H1 (cell line): ENCODE measurements at regions not wholly inside any gene's neighbourhood (a gene's known extent, or its start where the extent isn't known, plus 50 kb on each side); places are given as distances from the start of the nearest gene placed in this dataset.

Experiments used
- CTCF ChIA-PET: fragments of 300-600 bp; sonication (Branson Sonifier 250); formaldehyde crosslinking; loops from one replicate; lab custom pipeline; 2021; ENCODE audit not compliant: partially characterized antibody; lab: Charles Lee
- POLR2A ChIA-PET: fragments of 300-600 bp; sonication (Branson Sonifier 250); formaldehyde crosslinking; loops from one replicate; lab custom pipeline; 2021; ENCODE audit warnings: inconsistent platforms; ENCODE audit not compliant: partially characterized antibody; lab: Charles Lee
- DNase-seq, 2 experiments: peaks; one replicate each; pipeline versions ENCODE4 v3.0.0 to v3.0.0-alpha.2; 2010 to 2022; ENCODE audit warnings: low spot score in 2 of 2, low read depth in 1 of 2, mixed read lengths in 1 of 2
- FAIRE-seq: peaks from 2 replicates; lab custom pipeline; 2011; peaks lifted over from hg19 to GRCh38; lab: Jason Lieb, UNC
- H2AFZ ChIP-seq: 2 replicates; pipeline ENCODE4 v1.8.1; 2012; ENCODE audit warnings: low read length, inconsistent platforms
- H2AK5ac ChIP-seq: 2 replicates; pipeline ENCODE4 v1.6.1; 2013; ENCODE audit warnings: low read depth, low read length
- H2BK120ac ChIP-seq: replicated peaks from 2 replicates; pipeline ENCODE3; 2013; ENCODE audit warnings: low read depth, low read length, inconsistent platforms
- H2BK12ac ChIP-seq: 2 replicates; pipeline ENCODE4 v1.6.1; 2013; ENCODE audit warnings: low read depth, low read length
- H2BK15ac ChIP-seq: 2 replicates; pipeline ENCODE4 v1.6.1; 2013; ENCODE audit warnings: low read length
- H2BK20ac ChIP-seq: 2 replicates; pipeline ENCODE4 v1.6.1; 2013; ENCODE audit warnings: low read length
- H2BK5ac ChIP-seq: 2 replicates; pipeline ENCODE4 v1.6.1; 2013; ENCODE audit warnings: low read depth, low read length
- H3K14ac ChIP-seq: 2 replicates; pipeline ENCODE4 v1.6.1; 2013; ENCODE audit warnings: inconsistent platforms; ENCODE audit not compliant: insufficient read length
- H3K18ac ChIP-seq: 2 replicates; pipeline ENCODE4 v1.6.1; 2013; ENCODE audit warnings: low read length; ENCODE audit errors: extremely low read depth
- H3K23ac ChIP-seq: 2 replicates; pipeline ENCODE4 v1.6.1; 2013; ENCODE audit warnings: inconsistent platforms; ENCODE audit not compliant: insufficient read length
- H3K23me2 ChIP-seq: 2 replicates; pipeline ENCODE4 v1.6.1; 2013; ENCODE audit warnings: low read depth, low read length
- H3K27ac ChIP-seq: 2 replicates; pipeline ENCODE4 v1.6.1; 2011; ENCODE audit warnings: low read depth, low read length, inconsistent platforms
- H3K27me3 ChIP-seq, 4 experiments: replicated peaks in 1 of 4; 1 replicate in 1 of 4; 2 replicates in 3 of 4; pipeline versions ENCODE4 v1.6.1 to v1.8.1; 2011 to 2013; ENCODE audit warnings: low read length in 3 of 4, mild to moderate bottlenecking in 3 of 4, inconsistent platforms in 2 of 4, mixed read lengths in 2 of 4, moderate library complexity in 1 of 4; ENCODE audit not compliant: control insufficient read depth in 3 of 4, insufficient read depth in 3 of 4; ENCODE audit errors: extremely low read depth in 1 of 4
- H3K36me3 ChIP-seq, 4 experiments: 2 replicates each; pipeline versions ENCODE4 v1.6.1 to v1.8.1; 2011 to 2013; ENCODE audit warnings: mild to moderate bottlenecking in 4 of 4, low read length in 3 of 4, moderate library complexity in 2 of 4, control low read depth in 1 of 4, inconsistent platforms in 1 of 4; ENCODE audit not compliant: insufficient read depth in 4 of 4, control insufficient read depth in 2 of 4
- H3K4ac ChIP-seq: replicated peaks from 2 replicates; pipeline ENCODE3; 2013; ENCODE audit warnings: low read length, low read depth, mixed read lengths, inconsistent platforms; ENCODE audit not compliant: insufficient read length
- H3K4me1 ChIP-seq, 4 experiments: replicated peaks in 1 of 4; 1 replicate in 1 of 4; 2 replicates in 3 of 4; pipeline versions ENCODE4 v1.6.1 to v1.8.1; 2011 to 2013; ENCODE audit warnings: low read length in 3 of 4, inconsistent platforms in 2 of 4, mixed read lengths in 1 of 4; ENCODE audit not compliant: insufficient read depth in 4 of 4, control insufficient read depth in 3 of 4
- H3K4me2 ChIP-seq, 2 experiments: 2 replicates each; pipeline versions ENCODE4 v1.6.1 to v1.8.1; 2011 to 2013; ENCODE audit warnings: low read depth in 2 of 2, low read length in 2 of 2, control low read depth in 1 of 2, inconsistent platforms in 1 of 2, mild to moderate bottlenecking in 1 of 2; ENCODE audit not compliant: insufficient read depth in 1 of 2
- H3K4me3 ChIP-seq, 4 experiments: fragments of 200-600, 300-600 bp in 1 of 4; sonication (generic), shearing (Covaris generic), sonication (Bioruptor Twin) in 1 of 4; 2 replicates each; pipeline versions ENCODE4 v1.5.1 to v1.8.1; 2011 to 2016; ENCODE audit warnings: low read length in 4 of 4, low read depth in 3 of 4, control low read depth in 2 of 4, inconsistent platforms in 2 of 4, mild to moderate bottlenecking in 2 of 4, mixed read lengths in 1 of 4, moderate library complexity in 1 of 4; ENCODE audit not compliant: insufficient read depth in 2 of 4; ENCODE audit errors: extremely low read depth in 1 of 4
- H3K56ac ChIP-seq: replicated peaks from 2 replicates; pipeline ENCODE3; 2013; ENCODE audit warnings: low read depth, mild to moderate bottlenecking, mixed read lengths, low read length, inconsistent platforms; ENCODE audit not compliant: insufficient read length
- H3K79me1 ChIP-seq: 2 replicates; pipeline ENCODE4 v1.6.1; 2013; ENCODE audit warnings: low read depth, low read length, control low read depth
- H3K79me2 ChIP-seq, 2 experiments: 2 replicates each; pipeline versions ENCODE4 v1.6.1 to v1.8.1; 2012 to 2013; ENCODE audit warnings: low read length in 2 of 2, mild to moderate bottlenecking in 2 of 2, inconsistent platforms in 1 of 2; ENCODE audit not compliant: insufficient read depth in 2 of 2, control insufficient read depth in 1 of 2
- H3K9ac ChIP-seq, 4 experiments: replicated peaks in 1 of 4; 1 replicate in 1 of 4; 2 replicates in 3 of 4; pipeline versions ENCODE4 v1.6.1 to v1.8.1; 2011 to 2013; ENCODE audit warnings: low read depth in 3 of 4, low read length in 3 of 4, control low read depth in 2 of 4, mild to moderate bottlenecking in 2 of 4, moderate library complexity in 2 of 4, inconsistent platforms in 1 of 4; ENCODE audit errors: extremely low read depth in 1 of 4
- H3K9me3 ChIP-seq, 2 experiments: 2 replicates each; pipeline versions ENCODE4 v1.6.1 to v1.8.1; 2012 to 2013; ENCODE audit warnings: mild to moderate bottlenecking in 2 of 2, moderate library complexity in 2 of 2, control low read depth in 1 of 2, inconsistent platforms in 1 of 2, low read depth in 1 of 2, low read length in 1 of 2, mixed read lengths in 1 of 2; ENCODE audit not compliant: insufficient read depth in 2 of 2
- H4K20me1 ChIP-seq, 2 experiments: replicated peaks in 1 of 2; 2 replicates each; pipeline versions ENCODE3 to v1.8.1; 2011 to 2013; ENCODE audit warnings: inconsistent platforms in 2 of 2, low read length in 2 of 2, mild to moderate bottlenecking in 1 of 2; ENCODE audit not compliant: insufficient read depth in 2 of 2, control insufficient read depth in 1 of 2
- H4K5ac ChIP-seq: 2 replicates; pipeline ENCODE4 v1.6.1; 2013; ENCODE audit warnings: low read length, low read depth, mixed read lengths, inconsistent platforms; ENCODE audit not compliant: insufficient read length
- H4K8ac ChIP-seq: 2 replicates; pipeline ENCODE4 v1.8.0; 2013; ENCODE audit warnings: mild to moderate bottlenecking, moderate library complexity, low read length, inconsistent platforms; ENCODE audit not compliant: insufficient read depth; ENCODE audit errors: extremely low read depth
- H4K91ac ChIP-seq: replicated peaks from 2 replicates; pipeline ENCODE3; 2013; ENCODE audit warnings: low read length, mixed read lengths, inconsistent platforms; ENCODE audit not compliant: insufficient read length
- ATF3 ChIP-seq: IDR thresholded peaks from 2 replicates; pipeline ENCODE4 v1.6.1; 2011; ENCODE audit warnings: low read depth, mild to moderate bottlenecking, low read length; ENCODE audit not compliant: insufficient read depth
- BACH1 ChIP-seq: IDR thresholded peaks from 2 replicates; pipeline ENCODE4 v1.6.1; 2012; ENCODE audit warnings: low read length, improper control_type of control experiment
- CTCF ChIP-seq, 3 experiments: IDR thresholded peaks; 1 replicate in 2 of 3; 2 replicates in 1 of 3; pipeline versions ENCODE4 v1.5.1 to v1.6.1; 2011; ENCODE audit warnings: low read length in 3 of 3, mild to moderate bottlenecking in 3 of 3, inconsistent platforms in 2 of 3, low read depth in 1 of 3, moderate library complexity in 1 of 3; ENCODE audit not compliant: insufficient read depth in 1 of 3; ENCODE audit errors: control extremely low read depth in 1 of 3
- KDM1A ChIP-seq: fragments of 200-600, 300-600 bp; sonication (generic); IDR thresholded peaks from 2 replicates; pipeline ENCODE4 v1.7.1; 2016; ENCODE audit warnings: mild to moderate bottlenecking, low read length, borderline replicate concordance
- KDM4A ChIP-seq: IDR thresholded peaks from one replicate; pipeline ENCODE4 v1.7.1; 2012; ENCODE audit warnings: low read depth, mild to moderate bottlenecking, moderate library complexity, low read length, inconsistent platforms; ENCODE audit not compliant: severe bottlenecking
- MAFK ChIP-seq: IDR thresholded peaks from 2 replicates; pipeline ENCODE4 v1.6.1; 2012; ENCODE audit warnings: low read depth, mild to moderate bottlenecking, improper control_type of control experiment, low read length
- POLR2AphosphoS5 ChIP-seq: IDR thresholded peaks from 2 replicates; pipeline ENCODE4 v1.6.1; 2011; ENCODE audit warnings: low read depth, low read length
- POU5F1 ChIP-seq: IDR thresholded peaks from 2 replicates; pipeline ENCODE4 v1.6.1; 2011; ENCODE audit warnings: low read depth, mild to moderate bottlenecking, low read length, moderate library complexity
- RNF2 ChIP-seq: fragments of 200-900, 300-1000 bp; sonication (generic); IDR thresholded peaks from 2 replicates; pipeline ENCODE4 v1.7.1; 2016; ENCODE audit warnings: borderline replicate concordance, low read depth, mild to moderate bottlenecking, antibody characterized with exemption, low read length; ENCODE audit not compliant: poor library complexity, severe bottlenecking; ENCODE audit errors: missing control alignments
- SAP30 ChIP-seq: fragments of 300-600 bp; sonication (generic); IDR thresholded peaks from 2 replicates; pipeline ENCODE4 v1.7.1; 2012; ENCODE audit warnings: low read length, moderate library complexity, mild to moderate bottlenecking, inconsistent platforms; ENCODE audit not compliant: insufficient read depth, insufficient replicate concordance
- TAF7 ChIP-seq: optimal IDR thresholded peaks from 2 replicates; pipeline ENCODE3; 2011; ENCODE audit warnings: low read depth, mild to moderate bottlenecking, inconsistent platforms, low read length, moderate library complexity, borderline replicate concordance
- WGBS, 2 experiments: shearing (Covaris generic) in 1 of 2; methylation state at CpG; one replicate each; pipeline versions ENCODE4 v1.1.6 to v1.1.7; 2013 to 2015; ENCODE audit warnings: low lambda C conversion rate in 2 of 2, mixed read lengths in 2 of 2, inconsistent platforms in 1 of 2, low coverage in 1 of 2, missing lambda C conversion rate in 1 of 2; ENCODE audit not compliant: insufficient replicate concordance in 2 of 2, insufficient coverage in 1 of 2, insufficient read length in 1 of 2; ENCODE audit errors: extremely low coverage in 1 of 2, missing lambda C conversion rate in 1 of 2; 5-methylcytosine and 5-hydroxymethylcytosine counted together

DNA sequence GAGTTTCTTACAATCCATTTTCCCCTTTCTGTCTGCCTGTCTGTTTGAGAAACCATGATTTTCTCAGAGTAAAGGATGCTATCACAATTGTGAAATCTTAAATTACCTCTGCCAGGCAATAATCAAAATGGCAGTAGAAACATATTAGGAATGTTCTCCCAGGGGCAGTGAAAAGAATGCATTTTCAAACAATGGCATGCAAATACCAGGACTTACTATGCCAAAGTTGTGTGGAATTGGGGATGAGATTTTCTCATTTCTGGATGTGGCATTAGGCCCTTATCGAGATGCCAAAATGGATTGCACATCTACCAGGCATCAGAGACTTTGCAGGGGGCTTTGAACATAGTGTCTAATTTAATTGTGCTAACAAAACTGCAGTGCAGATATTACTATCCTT, 821.4 kb downstream of the RNF144A start:
- Histone ChIP-seq H3K79me2 (no peaks in the 10 kb centered on the region), H3K4ac (no peak overlapping the region), H4K20me1 (no peaks in the 10 kb centered on the region), H4K5ac (no peak overlapping the region), H2BK120ac (no peak overlapping the region), H2BK15ac (no peak overlapping the region), H2BK5ac (no peak overlapping the region), H3K27me3 (no peaks in the 10 kb centered on the region), H4K91ac (no peak overlapping the region), H4K8ac (no peak overlapping the region), H3K36me3 (no peaks in the 10 kb centered on the region), H3K14ac (no peak overlapping the region), H3K9me3 (0 out of 4 replicates have a peak, but pooled peaks cover 0 to 3% of the 10 kb centered on the region in 2 experiments), H3K79me1 (no peaks in the 10 kb centered on the region), H3K56ac (no peak overlapping the region), H3K18ac (no peak overlapping the region), H3K9ac (no peak overlapping the region), H2BK20ac (no peak overlapping the region), H3K23ac (no peak overlapping the region), H3K23me2 (no peaks in the 10 kb centered on the region), H3K4me1 (peaks cover 0 to 3% (median 1%) of the 10 kb centered on the region in 4 experiments; a peak in 1 of 7 replicates), H2AK5ac (no peak overlapping the region), H2AFZ (no peak overlapping the region), H2BK12ac (no peak overlapping the region), H3K4me2 (no peak overlapping the region), H3K4me3 (no peak overlapping the region), H3K27ac (no peak overlapping the region)
- no peak for DNase-seq
- WGBS, 2 experiments = 88% methylated on average over 1 of the region's 1 CpG; no CpG with 5 or more reads in 1 of the 2 experiments
- CTCF ChIA-PET = interaction anchor here (1.2 kb wide), 1 partner anchor 11 kb away, joined by 3 read pairs; no protein-coding TSS in a partner anchor
- no peak for FAIRE-seq
- POLR2A ChIA-PET = no interaction called here
- no peak for TF ChIP-seq BACH1
- TF ChIP-seq POLR2AphosphoS5 = no peak
- no peak for TF ChIP-seq POU5F1
- TF ChIP-seq MAFK = no peak
- TF ChIP-seq RNF2 = no peak
- no peak for TF ChIP-seq CTCF (IDR thresholded peaks at IDR 0.05; ENCODE audit: control extremely low read depth in 1 of 3, insufficient read depth in 1 of 3, low read depth in 1 of 3, low read length in 3 of 3)
- no peak for TF ChIP-seq SAP30
- no peak for TF ChIP-seq TAF7
- TF ChIP-seq KDM4A = no peak
- no peak for TF ChIP-seq KDM1A
- no peak for TF ChIP-seq ATF3
